GM23248 (cell line): ENCODE measurements at regions not wholly inside any gene's neighbourhood (a gene's known extent, or its start where the extent isn't known, plus 50 kb on each side); places are given as distances from the start of the nearest gene placed in this dataset.

ENCODE experiments used
- DNase-seq: peaks from one replicate; pipeline ENCODE4 v3.0.0-alpha.2; 2015
- H2AFZ ChIP-seq: fragments of 200-600 bp; sonication (generic); 2 replicates; pipeline ENCODE4 v1.6.1; 2016; ENCODE audit warnings: antibody characterized with exemption
- H3F3A ChIP-seq: fragments of 200-600 bp; sonication (generic); 2 replicates; pipeline ENCODE4 v1.6.1; 2016; ENCODE audit warnings: mild to moderate bottlenecking, antibody characterized with exemption, mixed run types; ENCODE audit not compliant: insufficient read depth
- H3K27ac ChIP-seq: fragments of 200-600 bp; sonication (generic); 2 replicates; pipeline ENCODE4 v1.5.1; 2016; ENCODE audit warnings: mild to moderate bottlenecking
- H3K27me3 ChIP-seq: fragments of 200-600 bp; sonication (generic); replicated peaks from 2 replicates; pipeline ENCODE4 v1.6.1; 2016; ENCODE audit warnings: mild to moderate bottlenecking; ENCODE audit not compliant: insufficient read depth
- H3K36me3 ChIP-seq: fragments of 200-600 bp; sonication (generic); 2 replicates; pipeline ENCODE4 v1.6.1; 2016; ENCODE audit warnings: low read depth, mild to moderate bottlenecking
- H3K4me1 ChIP-seq: fragments of 200-600 bp; sonication (generic); 2 replicates; pipeline ENCODE4 v1.6.1; 2016; ENCODE audit warnings: mild to moderate bottlenecking; ENCODE audit not compliant: insufficient read depth
- H3K4me2 ChIP-seq: fragments of 200-600 bp; sonication (generic); one replicate; pipeline ENCODE4 v1.6.1; 2016; ENCODE audit warnings: mild to moderate bottlenecking; ENCODE audit not compliant: unreplicated experiment
- H3K4me3 ChIP-seq: fragments of 200-600 bp; sonication (generic); 2 replicates; pipeline ENCODE4 v1.5.1; 2016; ENCODE audit warnings: mild to moderate bottlenecking
- H3K79me2 ChIP-seq: fragments of 200-600 bp; sonication (generic); 2 replicates; pipeline ENCODE4 v1.6.1; 2016; ENCODE audit warnings: mild to moderate bottlenecking; ENCODE audit not compliant: insufficient read depth
- H3K9ac ChIP-seq: fragments of 200-600 bp; sonication (generic); 2 replicates; pipeline ENCODE4 v1.6.1; 2016; ENCODE audit warnings: mild to moderate bottlenecking
- H3K9me2 ChIP-seq: fragments of 200-600 bp; sonication (generic); 2 replicates; pipeline ENCODE4 v1.6.1; 2016; ENCODE audit warnings: mixed run types, mild to moderate bottlenecking, moderate library complexity; ENCODE audit not compliant: insufficient read depth
- H3K9me3 ChIP-seq: fragments of 200-600 bp; sonication (generic); one replicate; pipeline ENCODE4 v1.6.1; 2017; ENCODE audit warnings: low read depth
- H4K20me1 ChIP-seq: fragments of 200-600 bp; sonication (generic); 2 replicates; pipeline ENCODE4 v1.6.0; 2016; ENCODE audit not compliant: insufficient read depth
- EZH2 ChIP-seq: fragments of 200-600 bp; sonication (generic); IDR thresholded peaks from 2 replicates; pipeline ENCODE4 v1.6.1; 2018; ENCODE audit warnings: antibody characterized with exemption, mild to moderate bottlenecking; ENCODE audit not compliant: insufficient read depth, poor library complexity, severe bottlenecking
- EZH2phosphoT487 ChIP-seq: fragments of 200-600 bp; sonication (generic); IDR thresholded peaks from 2 replicates; pipeline ENCODE4 v1.6.1; 2018; ENCODE audit warnings: antibody characterized with exemption, moderate library complexity, mild to moderate bottlenecking, low read depth; ENCODE audit not compliant: insufficient read depth
- WGBS, 2 experiments: methylation state at CpG; one replicate each; pipeline ENCODE4 v1.1.6; 2015 to 2017; ENCODE audit warnings: low lambda C conversion rate in 2 of 2, low coverage in 1 of 2; ENCODE audit errors: missing lambda C conversion rate in 2 of 2; 5-methylcytosine and 5-hydroxymethylcytosine counted together
- in situ Hi-C: fragments of 300-500 bp; cut with MboI; formaldehyde crosslinking; loops from 2 replicates; pipeline ENCODE4 v1.15.0; 2020

GRCh38 chr9:107760469-107761242, 271.1 kb upstream of the KLF4 start:
- in situ Hi-C loops: no loop called here
- Histone ChIP-seq H3K79me2 (no peaks in the 10 kb centered on the region), H2AFZ (no peak overlapping the region)

DNA sequence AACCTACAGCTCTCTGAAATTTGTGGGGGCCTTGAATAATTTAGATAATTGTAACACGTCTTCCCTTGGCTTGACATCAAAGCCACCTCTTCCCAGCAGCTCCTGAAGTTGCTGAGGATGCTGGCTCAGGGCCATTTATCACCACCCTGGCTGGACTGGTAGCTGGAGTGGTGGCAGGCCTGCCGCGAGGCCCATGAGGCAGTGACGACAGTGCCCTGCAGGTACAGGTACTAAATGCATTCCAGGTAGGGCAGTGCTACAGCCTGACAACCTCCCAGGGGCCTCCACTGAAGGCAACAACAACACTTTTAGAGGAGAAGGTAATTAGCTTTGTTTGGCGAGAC, 270.2 kb upstream of the KLF4 start:
- WGBS, 2 experiments: 94 to 96% methylated on average over 5 of the region's 5 CpGs
- Histone ChIP-seq H2AFZ (no peak overlapping the region), H4K20me1 (no peaks in the 10 kb centered on the region), H3K79me2 (no peaks in the 10 kb centered on the region), H3K9me3 (no peaks in the 10 kb centered on the region), H3K36me3 (no peaks in the 10 kb centered on the region), H3K4me1 (peaks cover 11% of the 10 kb centered on the region), H3K27me3 (no peaks in the 10 kb centered on the region), H3K9me2 (no peaks in the 10 kb centered on the region), H3K4me3 (no peak overlapping the region), H3F3A (peaks cover 16% of the 10 kb centered on the region), H3K4me2 (no peak overlapping the region), H3K27ac (no peak overlapping the region), H3K9ac (no peak overlapping the region)
- in situ Hi-C loops: no loop called here
- no peak for DNase-seq
- TF ChIP-seq EZH2phosphoT487: no peak
- TF ChIP-seq EZH2: no peak

More at GRCh38 chr9:107760469-107761242, 271.1 kb upstream of the KLF4 start:
- no peak for DNase-seq
- 64 to 79% methylated on average over 12 of the region's 12 CpGs for WGBS, 2 experiments
- no peak for TF ChIP-seq EZH2
- no peak for TF ChIP-seq EZH2phosphoT487
- no peaks in the 10 kb centered on the region for H3K9me3 ChIP-seq
- no peaks in the 10 kb centered on the region for H3K36me3 ChIP-seq
- H3K9ac ChIP-seq: no peak overlapping the region
- H3K4me3 ChIP-seq: no peak overlapping the region
- H3K27ac ChIP-seq: no peak overlapping the region
- H3K4me1 ChIP-seq: peaks cover 3% of the 10 kb centered on the region
- no peaks in the 10 kb centered on the region for H4K20me1 ChIP-seq
- no peaks in the 10 kb centered on the region for H3K27me3 ChIP-seq
- no peak overlapping the region for H3K4me2 ChIP-seq
- H3F3A ChIP-seq: peaks cover 7% of the 10 kb centered on the region
- no peaks in the 10 kb centered on the region for H3K9me2 ChIP-seq

DNA sequence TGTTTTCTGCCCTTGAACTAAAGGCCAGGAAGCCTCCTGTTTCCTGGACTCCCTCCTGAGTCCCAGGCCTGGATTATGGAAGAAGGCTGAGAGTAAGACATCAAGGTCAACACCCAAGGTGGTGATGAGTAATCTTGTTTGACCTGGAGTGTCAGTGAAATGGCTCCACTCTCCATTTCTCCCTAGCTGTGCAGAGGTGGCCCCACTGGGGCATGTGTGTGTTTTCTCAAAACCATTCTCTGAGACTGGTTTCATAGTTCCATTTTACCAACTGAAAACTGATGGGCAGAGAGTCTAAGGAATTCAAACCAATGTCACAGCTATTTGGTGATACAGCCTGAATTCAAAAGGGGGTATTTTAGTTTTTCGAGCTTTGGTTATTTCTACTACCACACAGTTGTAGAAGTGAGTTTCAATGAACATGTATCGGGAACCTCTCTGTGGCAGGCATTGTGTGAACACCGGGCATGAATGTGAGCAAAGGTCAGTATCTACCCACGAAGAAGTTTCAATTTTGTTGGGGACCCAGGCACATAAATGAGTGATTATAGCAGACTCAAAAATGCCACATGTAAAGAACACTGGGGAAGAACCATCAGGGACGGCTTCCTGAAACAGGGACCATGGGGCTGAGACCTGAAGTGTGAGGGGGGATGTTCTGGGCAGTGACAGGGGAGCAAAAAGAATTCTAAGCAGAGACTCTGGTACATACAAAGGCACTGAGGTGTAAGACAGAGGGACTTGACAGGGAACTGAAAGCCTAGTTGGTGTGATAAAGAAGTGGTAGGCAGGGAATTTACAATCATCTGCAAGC, 269.6 kb upstream of the KLF4 start:
- no peaks in the 10 kb centered on the region for H3K9me2 ChIP-seq
- in situ Hi-C loops: no loop called here
- 89 to 92% methylated on average over 5 of the region's 5 CpGs for WGBS, 2 experiments
- no peaks in the 10 kb centered on the region for H4K20me1 ChIP-seq
- no peaks in the 10 kb centered on the region for H3K27me3 ChIP-seq
- H3K4me3 ChIP-seq: no peak overlapping the region
- H3K36me3 ChIP-seq: no peaks in the 10 kb centered on the region
- peaks cover 16% of the 10 kb centered on the region for H3K4me1 ChIP-seq
- H3K79me2 ChIP-seq: no peaks in the 10 kb centered on the region
- H3F3A ChIP-seq: peaks cover 19% of the 10 kb centered on the region
- H3K9me3 ChIP-seq: no peaks in the 10 kb centered on the region
- H3K9ac ChIP-seq: no peak overlapping the region
- no peak overlapping the region for H3K27ac ChIP-seq
- no peak overlapping the region for H3K4me2 ChIP-seq
- DNase-seq: no peak
- TF ChIP-seq EZH2: no peak
- no peak overlapping the region for H2AFZ ChIP-seq

DNA sequence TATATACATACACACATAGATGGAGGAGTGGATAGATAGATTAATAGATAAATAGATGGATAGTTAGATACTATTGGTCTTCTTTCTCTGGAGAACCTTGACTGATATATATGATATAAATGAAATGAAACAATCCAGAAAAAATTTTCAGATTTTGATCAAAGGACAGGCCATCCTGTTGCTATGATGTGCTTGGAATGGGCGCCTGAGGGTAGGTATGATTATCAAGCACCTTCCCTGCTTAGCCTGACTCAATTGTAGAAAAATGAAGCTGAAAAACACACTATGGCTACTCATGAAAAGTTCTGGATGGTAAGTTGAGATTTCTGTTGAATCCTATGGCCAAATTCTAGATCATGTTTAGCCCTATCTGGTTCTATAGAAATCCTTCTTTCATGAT, 266.5 kb upstream of the KLF4 start:
- DNase-seq: no peak
- H3K4me1 ChIP-seq: peaks cover 28% of the 10 kb centered on the region
- no peaks in the 10 kb centered on the region for H3K9me3 ChIP-seq
- H3K9me2 ChIP-seq: no peaks in the 10 kb centered on the region
- no peak overlapping the region for H3K9ac ChIP-seq
- no peak for TF ChIP-seq EZH2phosphoT487
- TF ChIP-seq EZH2: no peak
- no peaks in the 10 kb centered on the region for H3K27me3 ChIP-seq
- no peaks in the 10 kb centered on the region for H3K36me3 ChIP-seq
- WGBS, 2 experiments: 92 to 94% methylated on average over 1 of the region's 1 CpG
- no peaks in the 10 kb centered on the region for H3K79me2 ChIP-seq
- in situ Hi-C loops: no loop called here
- H2AFZ ChIP-seq: no peak overlapping the region
- no peak overlapping the region for H3K4me2 ChIP-seq
- H4K20me1 ChIP-seq: no peaks in the 10 kb centered on the region
- H3K4me3 ChIP-seq: no peak overlapping the region
- H3K27ac ChIP-seq: no peak overlapping the region
- H3F3A ChIP-seq: peaks cover 31% of the 10 kb centered on the region
